CD14-positive monocyte (primary cell): ENCODE measurements at regions not wholly inside any gene's neighbourhood (a gene's known extent, or its start where the extent isn't known, plus 50 kb on each side); places are given as distances from the start of the nearest gene placed in this dataset.

Source experiments
- DNase-seq, 3 donors: peaks; one replicate each; pipeline ENCODE4 v3.0.0-alpha.2; 2011 to 2022
- H2AFZ ChIP-seq: 2 replicates; pipeline ENCODE4 v1.6.0; 2012; ENCODE audit warnings: mild to moderate bottlenecking, low read depth, low read length, inconsistent platforms; ENCODE audit not compliant: insufficient read depth, poor library complexity, severe bottlenecking
- H3K27ac ChIP-seq, 2 donors: 1 replicate in 1 of 2; 2 replicates in 1 of 2; pipeline ENCODE4 v1.5.1; 2012 to 2013; ENCODE audit warnings: low read length in 2 of 2, control low read depth in 1 of 2, inconsistent platforms in 1 of 2, low read depth in 1 of 2, mild to moderate bottlenecking in 1 of 2
- H3K27me3 ChIP-seq, 2 donors: one replicate each; pipeline versions ENCODE4 v1.6.0 to v1.6.1; 2011 to 2013; ENCODE audit warnings: low read length in 2 of 2; ENCODE audit not compliant: control insufficient read depth in 2 of 2, insufficient read depth in 2 of 2
- H3K36me3 ChIP-seq, 2 donors: replicated peaks in 1 of 2; 1 replicate in 1 of 2; 2 replicates in 1 of 2; pipeline versions ENCODE4 v1.5.1 to v1.6.1; 2012 to 2013; ENCODE audit warnings: low read length in 2 of 2, control low read depth in 1 of 2, inconsistent platforms in 1 of 2, mild to moderate bottlenecking in 1 of 2; ENCODE audit not compliant: insufficient read depth in 2 of 2, control insufficient read depth in 1 of 2
- H3K4me1 ChIP-seq, 2 donors: 1 replicate in 1 of 2; 2 replicates in 1 of 2; pipeline versions ENCODE4 v1.5.1 to v1.6.1; 2012 to 2013; ENCODE audit warnings: low read length in 2 of 2, control low read depth in 1 of 2, inconsistent platforms in 1 of 2, mild to moderate bottlenecking in 1 of 2, moderate library complexity in 1 of 2; ENCODE audit not compliant: insufficient read depth in 2 of 2, control insufficient read depth in 1 of 2
- H3K4me2 ChIP-seq: replicated peaks from 2 replicates; pipeline ENCODE3; 2012; ENCODE audit warnings: low read length, moderate library complexity, mild to moderate bottlenecking; ENCODE audit not compliant: poor library complexity, severe bottlenecking; ENCODE audit errors: extremely low read depth
- H3K4me3 ChIP-seq, 3 experiments: fragments of 200-600 bp in 1 of 3; sonication (generic) in 1 of 3; replicated peaks in 1 of 3; 1 replicate in 2 of 3; 2 replicates in 1 of 3; pipeline ENCODE4 v1.5.1; 2011 to 2013; ENCODE audit warnings: low read length in 3 of 3, mild to moderate bottlenecking in 3 of 3, control low read depth in 2 of 3, low read depth in 2 of 3, inconsistent platforms in 1 of 3, moderate library complexity in 1 of 3
- H3K79me2 ChIP-seq: 2 replicates; pipeline ENCODE4 v1.6.0; 2012; ENCODE audit warnings: mild to moderate bottlenecking, control low read depth, inconsistent platforms, low read length, moderate library complexity; ENCODE audit not compliant: insufficient read depth
- H3K9ac ChIP-seq: 2 replicates; pipeline ENCODE4 v1.6.0; 2017; ENCODE audit warnings: low read length, mild to moderate bottlenecking; ENCODE audit not compliant: insufficient read depth, poor library complexity, severe bottlenecking
- H3K9me3 ChIP-seq, 2 donors: replicated peaks in 1 of 2; 1 replicate in 1 of 2; 2 replicates in 1 of 2; pipeline versions ENCODE4 v1.5.1 to v1.6.1; 2012 to 2013; ENCODE audit warnings: low read length in 2 of 2, control low read depth in 1 of 2; ENCODE audit not compliant: control insufficient read depth in 1 of 2, insufficient read depth in 1 of 2
- H4K20me1 ChIP-seq: 2 replicates; pipeline ENCODE4 v1.6.0; 2012; ENCODE audit warnings: mild to moderate bottlenecking, low read length, control low read depth, moderate library complexity; ENCODE audit not compliant: insufficient read depth
- H3K27ac Mint-ChIP-seq, 7 donors: one replicate each; pipeline ENCODE4 v1.8.0; 2020; ENCODE audit warnings: mild to moderate bottlenecking in 7 of 7, mixed read lengths in 7 of 7, moderate library complexity in 6 of 7, inconsistent platforms in 2 of 7
- H3K27me3 Mint-ChIP-seq, 3 donors: one replicate each; pipeline ENCODE4 v1.8.0; 2021 to 2022; ENCODE audit warnings: low read depth in 3 of 3, mild to moderate bottlenecking in 3 of 3, mixed read lengths in 3 of 3, moderate library complexity in 3 of 3, inconsistent platforms in 1 of 3
- H3K36me3 Mint-ChIP-seq, 2 donors: one replicate each; pipeline ENCODE4 v1.8.0; 2020; ENCODE audit warnings: mixed read lengths in 2 of 2, inconsistent platforms in 1 of 2, mild to moderate bottlenecking in 1 of 2
- H3K4me1 Mint-ChIP-seq: one replicate; pipeline ENCODE4 v1.8.0; 2020; ENCODE audit warnings: mild to moderate bottlenecking, mixed read lengths
- H3K4me3 Mint-ChIP-seq, 2 donors: one replicate each; pipeline ENCODE4 v1.8.0; 2020; ENCODE audit warnings: mild to moderate bottlenecking in 2 of 2, mixed read lengths in 2 of 2, moderate library complexity in 1 of 2
- H3K9me3 Mint-ChIP-seq, 7 donors: one replicate each; pipeline ENCODE4 v1.8.0; 2020 to 2022; ENCODE audit warnings: mixed read lengths in 7 of 7, mild to moderate bottlenecking in 6 of 7, moderate library complexity in 6 of 7, inconsistent platforms in 2 of 7
- CTCF ChIP-seq: fragments of 200-600 bp; IDR thresholded peaks from one replicate; pipeline ENCODE4 v1.8.0; 2022; ENCODE audit warnings: antibody characterized with exemption, mild to moderate bottlenecking
- WGBS: methylation state at CpG from one replicate; pipeline ENCODE4 v1.1.5; 2013; ENCODE audit warnings: missing lambda C conversion rate; ENCODE audit not compliant: insufficient coverage; 5-methylcytosine and 5-hydroxymethylcytosine counted together
- intact Hi-C, 2 donors: fragments of 100-400 bp; cut with micrococcal nuclease; formaldehyde crosslinking; loops; one replicate each; pipeline versions ENCODE4 v1.15.0 to v1.15.1; 2023

- Histone ChIP-seq H3K9me3 (peaks cover 0 to 4% of the 10 kb centered on the region in 2 donors), H3K27ac (no peak overlapping the region), H3K79me2 (no peaks in the 10 kb centered on the region), H3K9ac (no peak overlapping the region), H4K20me1 (no peaks in the 10 kb centered on the region), H3K27me3 (no peaks in the 10 kb centered on the region), H2AFZ (no peak overlapping the region), H3K4me3 (no peak overlapping the region), H3K4me2 (no peak overlapping the region), H3K36me3 (no peaks in the 10 kb centered on the region), H3K4me1 (no peaks in the 10 kb centered on the region)
- Mint-ChIP-seq H3K9me3 (peaks cover 0 to 4% (median 3%) of the 10 kb centered on the region in 7 donors), H3K27me3 (no peaks in the 10 kb centered on the region), H3K4me3 (no peak overlapping the region), H3K27ac (no peak overlapping the region), H3K36me3 (no peaks in the 10 kb centered on the region), H3K4me1 (no peaks in the 10 kb centered on the region)
- no peak for TF ChIP-seq CTCF
- intact Hi-C loops: no loop called here
- WGBS: 93% methylated on average over 2 of the region's 4 CpGs
- DNase-seq: no peak
These were observed 1389.6 kb downstream of the CDH8 start for GRCh38 chr16:60646631-60647030.

GRCh38 chr16:60645541-60645940 lies 1390.7 kb downstream of the CDH8 start:
- intact Hi-C loops: no loop called here
- Mint-ChIP-seq H3K27me3 (no peaks in the 10 kb centered on the region), H3K4me1 (no peaks in the 10 kb centered on the region), H3K36me3 (no peaks in the 10 kb centered on the region), H3K27ac (no peak overlapping the region), H3K9me3 (peaks cover 1 to 8% (median 4%) of the 10 kb centered on the region in 7 donors), H3K4me3 (no peak overlapping the region)
- Histone ChIP-seq H3K27me3 (no peaks in the 10 kb centered on the region), H3K79me2 (no peaks in the 10 kb centered on the region), H3K27ac (no peak overlapping the region), H3K36me3 (no peaks in the 10 kb centered on the region), H2AFZ (no peak overlapping the region), H3K9me3 (peaks cover 0 to 10% of the 10 kb centered on the region in 2 donors), H3K4me3 (no peak overlapping the region), H3K4me1 (no peaks in the 10 kb centered on the region), H3K4me2 (no peak overlapping the region), H4K20me1 (no peaks in the 10 kb centered on the region), H3K9ac (no peak overlapping the region)
- TF ChIP-seq CTCF: no peak
- no CpG with 5 or more reads among the region's 3 CpGs for WGBS
- DNase-seq: no peak
